ENCODE measurements at regions not wholly inside any gene's neighbourhood (a gene's known extent, or its start where the extent isn't known, plus 50 kb on each side); places are given as distances from the start of the nearest gene placed in this dataset.
"Not testable (repeated sequence)": the region's sequence is repeated elsewhere in the genome, so short reads cannot be mapped to it uniquely, and the experiment has no call there.

DNA sequence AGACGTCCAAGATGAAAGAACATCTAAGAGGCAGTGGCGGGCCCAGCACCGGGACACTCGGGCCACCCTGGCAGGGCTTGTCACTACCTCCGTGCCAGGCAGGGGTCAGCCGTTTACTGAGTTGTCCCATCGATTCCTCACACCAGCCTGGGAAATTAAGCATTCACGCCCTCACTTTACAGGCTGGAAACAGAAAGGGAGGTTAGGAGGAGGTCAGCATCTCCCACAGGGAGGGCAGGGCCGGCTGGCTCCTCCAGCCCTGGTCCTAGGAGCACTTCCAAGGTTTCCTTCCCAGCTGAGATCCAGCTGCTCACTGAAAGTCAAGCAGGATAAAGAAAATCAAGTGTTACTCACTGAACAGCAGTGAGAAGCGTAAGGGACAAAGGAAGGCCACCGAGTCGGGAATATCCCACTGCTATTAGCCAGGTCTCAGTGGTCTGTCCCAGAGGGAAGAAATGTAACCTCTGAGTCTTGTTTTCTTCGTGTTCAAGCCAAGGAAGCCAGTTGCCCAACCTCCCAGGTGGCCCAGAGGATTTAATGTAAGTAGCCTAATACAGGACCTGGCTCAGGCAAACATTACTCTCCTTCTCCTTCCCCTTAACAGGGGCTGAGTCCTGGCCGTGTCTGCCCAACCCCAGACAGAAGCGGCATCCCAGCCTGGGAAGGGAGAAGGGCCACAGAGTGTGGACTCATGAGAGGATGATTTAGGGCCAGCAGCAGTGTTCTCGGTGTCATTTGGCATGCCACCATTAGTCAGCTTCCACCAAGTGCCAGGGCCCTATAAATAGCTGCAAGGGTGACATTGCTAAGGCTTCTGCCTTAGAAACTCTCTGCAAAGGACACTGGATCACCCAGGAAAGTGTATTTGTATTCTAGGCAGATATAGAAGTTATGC lies 203.1 kb upstream of the GALNT2 start:
- no peak overlapping the region for H3K4me3 ChIP-seq (ENCODE audit: low read length)
- H3K4me2 ChIP-seq (ENCODE audit: low read length), result no peak overlapping the region
- no peaks in the 10 kb centered on the region for H3K79me2 ChIP-seq (replicated peaks; ENCODE audit: insufficient read depth, low read length)
- H3K9ac ChIP-seq (ENCODE audit: low read length), result no peak overlapping the region
- H3K9me2 ChIP-seq (ENCODE audit: insufficient read depth, low read length), result no peaks in the 10 kb centered on the region
- no peaks in the 10 kb centered on the region for H3K27me3 ChIP-seq (ENCODE audit: insufficient read depth, low read depth, low read length)
- no peaks in the 10 kb centered on the region for H3K9me3 ChIP-seq (ENCODE audit: low read length)
- H2AFZ ChIP-seq (ENCODE audit: low read depth, low read length), result no peak overlapping the region
- H3F3A ChIP-seq (ENCODE audit: insufficient read depth, low read length, poor library complexity, severe bottlenecking), result no peaks in the 10 kb centered on the region
- H3K36me3 ChIP-seq (ENCODE audit: insufficient read depth, low read length), result no peaks in the 10 kb centered on the region
- TF ChIP-seq EP300 (conservative IDR thresholded peaks at IDR 0.05; ENCODE audit: poor library complexity, severe bottlenecking) (no peak), TAF1 (IDR thresholded peaks at IDR 0.05; ENCODE audit: low read depth) (no peak), POLR2AphosphoS5 (IDR thresholded peaks at IDR 0.05) (no peak), RAD21 (conservative IDR thresholded peaks at IDR 0.05) (no peak), SMC3 (conservative IDR thresholded peaks at IDR 0.05; ENCODE audit: poor library complexity) (no peak), MXI1 (conservative IDR thresholded peaks at IDR 0.05; ENCODE audit: poor library complexity, severe bottlenecking) (no peak), EZH2 (IDR thresholded peaks at IDR 0.05; ENCODE audit: borderline replicate concordance, insufficient read depth, low read length, poor library complexity, severe bottlenecking) (no peak)
- TF ChIP-seq, protein P1, sequence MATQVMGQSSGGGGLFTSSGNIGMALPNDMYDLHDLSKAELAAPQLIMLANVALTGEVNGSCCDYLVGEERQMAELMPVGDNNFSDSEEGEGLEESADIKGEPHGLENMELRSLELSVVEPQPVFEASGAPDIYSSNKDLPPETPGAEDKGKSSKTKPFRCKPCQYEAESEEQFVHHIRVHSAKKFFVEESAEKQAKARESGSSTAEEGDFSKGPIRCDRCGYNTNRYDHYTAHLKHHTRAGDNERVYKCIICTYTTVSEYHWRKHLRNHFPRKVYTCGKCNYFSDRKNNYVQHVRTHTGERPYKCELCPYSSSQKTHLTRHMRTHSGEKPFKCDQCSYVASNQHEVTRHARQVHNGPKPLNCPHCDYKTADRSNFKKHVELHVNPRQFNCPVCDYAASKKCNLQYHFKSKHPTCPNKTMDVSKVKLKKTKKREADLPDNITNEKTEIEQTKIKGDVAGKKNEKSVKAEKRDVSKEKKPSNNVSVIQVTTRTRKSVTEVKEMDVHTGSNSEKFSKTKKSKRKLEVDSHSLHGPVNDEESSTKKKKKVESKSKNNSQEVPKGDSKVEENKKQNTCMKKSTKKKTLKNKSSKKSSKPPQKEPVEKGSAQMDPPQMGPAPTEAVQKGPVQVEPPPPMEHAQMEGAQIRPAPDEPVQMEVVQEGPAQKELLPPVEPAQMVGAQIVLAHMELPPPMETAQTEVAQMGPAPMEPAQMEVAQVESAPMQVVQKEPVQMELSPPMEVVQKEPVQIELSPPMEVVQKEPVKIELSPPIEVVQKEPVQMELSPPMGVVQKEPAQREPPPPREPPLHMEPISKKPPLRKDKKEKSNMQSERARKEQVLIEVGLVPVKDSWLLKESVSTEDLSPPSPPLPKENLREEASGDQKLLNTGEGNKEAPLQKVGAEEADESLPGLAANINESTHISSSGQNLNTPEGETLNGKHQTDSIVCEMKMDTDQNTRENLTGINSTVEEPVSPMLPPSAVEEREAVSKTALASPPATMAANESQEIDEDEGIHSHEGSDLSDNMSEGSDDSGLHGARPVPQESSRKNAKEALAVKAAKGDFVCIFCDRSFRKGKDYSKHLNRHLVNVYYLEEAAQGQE (IDR thresholded peaks at IDR 0.05; ENCODE audit: borderline replicate concordance), result no peak
- TF ChIP-seq, protein P2, sequence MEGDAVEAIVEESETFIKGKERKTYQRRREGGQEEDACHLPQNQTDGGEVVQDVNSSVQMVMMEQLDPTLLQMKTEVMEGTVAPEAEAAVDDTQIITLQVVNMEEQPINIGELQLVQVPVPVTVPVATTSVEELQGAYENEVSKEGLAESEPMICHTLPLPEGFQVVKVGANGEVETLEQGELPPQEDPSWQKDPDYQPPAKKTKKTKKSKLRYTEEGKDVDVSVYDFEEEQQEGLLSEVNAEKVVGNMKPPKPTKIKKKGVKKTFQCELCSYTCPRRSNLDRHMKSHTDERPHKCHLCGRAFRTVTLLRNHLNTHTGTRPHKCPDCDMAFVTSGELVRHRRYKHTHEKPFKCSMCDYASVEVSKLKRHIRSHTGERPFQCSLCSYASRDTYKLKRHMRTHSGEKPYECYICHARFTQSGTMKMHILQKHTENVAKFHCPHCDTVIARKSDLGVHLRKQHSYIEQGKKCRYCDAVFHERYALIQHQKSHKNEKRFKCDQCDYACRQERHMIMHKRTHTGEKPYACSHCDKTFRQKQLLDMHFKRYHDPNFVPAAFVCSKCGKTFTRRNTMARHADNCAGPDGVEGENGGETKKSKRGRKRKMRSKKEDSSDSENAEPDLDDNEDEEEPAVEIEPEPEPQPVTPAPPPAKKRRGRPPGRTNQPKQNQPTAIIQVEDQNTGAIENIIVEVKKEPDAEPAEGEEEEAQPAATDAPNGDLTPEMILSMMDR (IDR thresholded peaks at IDR 0.05; ENCODE audit: poor library complexity, severe bottlenecking), result no peak
- H3K27ac ChIP-seq (ENCODE audit: low read length), result no peak overlapping the region
- no peaks in the 10 kb centered on the region for H4K20me1 ChIP-seq (ENCODE audit: insufficient read depth)

DNA sequence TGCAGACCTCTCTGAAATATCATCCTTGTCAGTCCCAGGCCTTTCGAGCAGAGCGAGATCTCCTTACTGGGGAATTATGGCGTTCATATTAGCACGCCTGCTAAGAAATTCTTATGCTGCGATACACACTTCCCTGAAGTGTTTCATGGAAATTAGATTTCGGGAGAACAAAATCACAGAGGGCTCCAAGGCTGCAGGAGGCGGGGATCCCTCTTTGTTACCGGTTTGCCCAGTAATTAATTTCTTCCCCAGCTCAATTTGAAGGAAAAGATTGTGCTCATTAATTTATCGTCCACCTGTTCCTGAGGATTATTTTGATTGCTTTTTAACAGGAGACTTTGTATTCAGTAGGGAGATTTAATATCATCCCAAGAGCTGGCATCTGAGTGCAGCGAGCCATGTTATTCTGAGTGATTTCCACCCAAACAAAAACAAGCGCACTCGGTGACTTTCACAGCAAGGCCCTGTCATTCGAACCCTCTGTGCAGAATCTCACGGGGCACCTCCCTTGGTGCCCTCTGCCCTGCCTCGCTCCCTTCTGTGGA lies 202.3 kb upstream of the GALNT2 start:
- Histone ChIP-seq H3K79me2 (replicated peaks; ENCODE audit: insufficient read depth, low read length) (no peaks in the 10 kb centered on the region), H3K4me2 (ENCODE audit: low read length) (no peak overlapping the region), H3K9me3 (ENCODE audit: low read length) (no peaks in the 10 kb centered on the region), H3K27me3 (ENCODE audit: insufficient read depth, low read depth, low read length) (no peaks in the 10 kb centered on the region), H3K4me3 (ENCODE audit: low read length) (no peak overlapping the region), H4K20me1 (ENCODE audit: insufficient read depth) (no peaks in the 10 kb centered on the region), H3K9me2 (ENCODE audit: insufficient read depth, low read length) (no peaks in the 10 kb centered on the region), H2AFZ (ENCODE audit: low read depth, low read length) (no peak overlapping the region), H3K27ac (ENCODE audit: low read length) (no peak overlapping the region), H3K36me3 (ENCODE audit: insufficient read depth, low read length) (no peaks in the 10 kb centered on the region), H3K9ac (ENCODE audit: low read length) (no peak overlapping the region), H3F3A (ENCODE audit: insufficient read depth, low read length, poor library complexity, severe bottlenecking) (no peaks in the 10 kb centered on the region)
- no peak for TF ChIP-seq EP300 (conservative IDR thresholded peaks at IDR 0.05; ENCODE audit: poor library complexity, severe bottlenecking)
- TF ChIP-seq, protein P1 (IDR thresholded peaks at IDR 0.05; ENCODE audit: borderline replicate concordance), result no peak
- peak; percentile 13 for TF ChIP-seq POLR2AphosphoS5 (IDR thresholded peaks at IDR 0.05)

DNA sequence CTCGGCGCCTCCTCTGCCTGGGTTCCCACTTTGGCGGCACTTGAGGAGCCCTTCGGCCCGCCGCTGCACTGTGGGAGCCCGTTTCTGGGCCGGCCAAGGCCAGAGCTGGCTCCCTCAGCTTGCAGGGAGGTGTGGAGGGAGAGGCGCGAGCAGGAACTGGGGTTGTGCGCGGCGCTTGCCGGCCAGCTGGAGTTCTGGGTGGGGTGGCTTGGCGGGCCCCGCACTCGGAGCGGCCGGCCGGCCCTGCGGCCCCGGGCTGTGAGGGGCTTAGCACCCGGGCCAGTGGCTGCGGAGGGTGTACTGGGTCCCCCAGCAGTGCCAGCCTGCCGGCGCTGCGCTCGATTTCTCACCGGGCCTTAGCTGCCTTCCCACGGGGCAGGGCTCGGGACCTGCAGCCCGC lies 201.7 kb upstream of the GALNT2 start:
- H3K9me2 ChIP-seq (ENCODE audit: insufficient read depth, low read length); H3K4me3 ChIP-seq (ENCODE audit: low read length); H2AFZ ChIP-seq (ENCODE audit: low read depth, low read length); H3K36me3 ChIP-seq (ENCODE audit: insufficient read depth, low read length); H3K27ac ChIP-seq (ENCODE audit: low read length); H3K9me3 ChIP-seq (ENCODE audit: low read length); H4K20me1 ChIP-seq (ENCODE audit: insufficient read depth); H3K4me2 ChIP-seq (ENCODE audit: low read length); H3K27me3 ChIP-seq (ENCODE audit: insufficient read depth, low read depth, low read length); H3F3A ChIP-seq (ENCODE audit: insufficient read depth, low read length, poor library complexity, severe bottlenecking); H3K9ac ChIP-seq (ENCODE audit: low read length); H3K79me2 ChIP-seq (replicated peaks; ENCODE audit: insufficient read depth, low read length): not testable (repeated sequence)
